Naive thymus-derived CD4-positive, alpha-beta T cell (primary cell): ENCODE measurements at regions not wholly inside any gene's neighbourhood (a gene's known extent, or its start where the extent isn't known, plus 50 kb on each side); places are given as distances from the start of the nearest gene placed in this dataset.

ENCODE experiments used
- ATAC-seq: fragments of 150-1000 bp; cut with Tn5 transposase; 2 replicates; pipeline ENCODE4 v1.10.0; 2021; ENCODE audit warnings: mild to moderate bottlenecking, moderate library complexity
- CTCF ChIA-PET: fragments of 350-600 bp; sonication (Branson Sonifier 250); formaldehyde crosslinking; loops from one replicate; lab custom pipeline; 2021; ENCODE audit warnings: antibody characterized with exemption; lab: Charles Lee
- POLR2A ChIA-PET: fragments of 350-600 bp; sonication (Branson Sonifier 250); formaldehyde crosslinking; loops from one replicate; lab custom pipeline; 2021; ENCODE audit warnings: antibody characterized with exemption, inconsistent platforms; lab: Charles Lee
- DNase-seq, 9 donors: peaks; one replicate each; pipeline versions ENCODE4 v3.0.0 to v3.0.0-alpha.2; 2020 to 2022; ENCODE audit warnings: mixed read lengths in 1 of 9
- H3K27ac ChIP-seq: one replicate; pipeline ENCODE4 v1.7.0; 2013; ENCODE audit warnings: mild to moderate bottlenecking, low read depth, low read length, moderate library complexity
- H3K27me3 ChIP-seq, 2 donors: one replicate each; pipeline ENCODE4 v1.7.0; 2013; ENCODE audit warnings: low read length in 2 of 2, mild to moderate bottlenecking in 2 of 2, moderate library complexity in 2 of 2; ENCODE audit not compliant: control insufficient read depth in 2 of 2, insufficient read depth in 2 of 2
- H3K36me3 ChIP-seq, 3 experiments: 1 replicate in 2 of 3; 2 replicates in 1 of 3; pipeline ENCODE4 v1.7.0; 2013; ENCODE audit warnings: low read length in 3 of 3, mild to moderate bottlenecking in 3 of 3, moderate library complexity in 1 of 3; ENCODE audit not compliant: insufficient read depth in 3 of 3, control insufficient read depth in 2 of 3
- H3K4me1 ChIP-seq, 2 donors: one replicate each; pipeline ENCODE4 v1.7.0; 2013; ENCODE audit warnings: low read length in 2 of 2, mild to moderate bottlenecking in 2 of 2, moderate library complexity in 1 of 2; ENCODE audit not compliant: control insufficient read depth in 2 of 2, insufficient read depth in 2 of 2
- H3K4me3 ChIP-seq: 2 replicates; pipeline ENCODE4 v1.7.0; 2013; ENCODE audit warnings: mild to moderate bottlenecking, low read length
- H3K9me3 ChIP-seq, 3 experiments: 1 replicate in 2 of 3; 2 replicates in 1 of 3; pipeline ENCODE4 v1.7.0; 2013; ENCODE audit warnings: low read length in 3 of 3; ENCODE audit not compliant: control insufficient read depth in 2 of 3
- H3K27ac Mint-ChIP-seq, 9 donors: one replicate each; pipeline ENCODE4 v1.8.0; 2020 to 2022; ENCODE audit warnings: mixed read lengths in 9 of 9, mild to moderate bottlenecking in 8 of 9, moderate library complexity in 5 of 9, inconsistent platforms in 2 of 9
- H3K27me3 Mint-ChIP-seq, 5 donors: one replicate each; pipeline ENCODE4 v1.8.0; 2021 to 2022; ENCODE audit warnings: mixed read lengths in 5 of 5, mild to moderate bottlenecking in 1 of 5
- H3K36me3 Mint-ChIP-seq, 5 donors: one replicate each; pipeline ENCODE4 v1.8.0; 2020 to 2022; ENCODE audit warnings: mixed read lengths in 5 of 5, mild to moderate bottlenecking in 3 of 5, inconsistent platforms in 1 of 5
- H3K4me1 Mint-ChIP-seq, 7 donors: one replicate each; pipeline ENCODE4 v1.8.0; 2020 to 2022; ENCODE audit warnings: mixed read lengths in 7 of 7, mild to moderate bottlenecking in 3 of 7, inconsistent platforms in 1 of 7
- H3K4me3 Mint-ChIP-seq, 10 donors: one replicate each; pipeline ENCODE4 v1.8.0; 2020 to 2022; ENCODE audit warnings: mild to moderate bottlenecking in 10 of 10, mixed read lengths in 10 of 10, moderate library complexity in 6 of 10, inconsistent platforms in 2 of 10
- H3K9me3 Mint-ChIP-seq, 11 donors: one replicate each; pipeline ENCODE4 v1.8.0; 2020 to 2022; ENCODE audit warnings: mixed read lengths in 11 of 11, mild to moderate bottlenecking in 4 of 11, inconsistent platforms in 1 of 11, moderate library complexity in 1 of 11
- intact Hi-C, 2 donors: fragments of 100-400 bp; cut with micrococcal nuclease; formaldehyde crosslinking; loops; one replicate each; pipeline ENCODE4 v1.15.1; 2023

GRCh38 chr13:56314765-56315164 lies 826.0 kb upstream of the PRR20A start:
- H3K36me3 ChIP-seq = no peaks in the 10 kb centered on the region
- Mint-ChIP-seq H3K4me3 (no peak overlapping the region), H3K27ac (no peak overlapping the region), H3K36me3 (no peaks in the 10 kb centered on the region), H3K4me1 (no peaks in the 10 kb centered on the region), H3K27me3 (no peaks in the 10 kb centered on the region), H3K9me3 (peaks cover 2 to 19% (median 8%) of the 10 kb centered on the region in 11 donors)
- no peak overlapping the region for H3K27ac ChIP-seq
- CTCF ChIA-PET = no interaction called here
- no peaks in the 10 kb centered on the region for H3K4me1 ChIP-seq
- no peaks in the 10 kb centered on the region for H3K27me3 ChIP-seq
- POLR2A ChIA-PET = no interaction called here
- H3K4me3 ChIP-seq = no peak overlapping the region
- DNase-seq = no peak
- H3K9me3 ChIP-seq = no peaks in the 10 kb centered on the region
- intact Hi-C loops = no loop called here
- ATAC-seq = no peak

GRCh38 chr13:56317841-56318240 lies 822.9 kb upstream of the PRR20A start:
- Mint-ChIP-seq H3K27me3 (no peaks in the 10 kb centered on the region), H3K4me1 (no peaks in the 10 kb centered on the region), H3K36me3 (no peaks in the 10 kb centered on the region), H3K27ac (no peak overlapping the region), H3K4me3 (no peak overlapping the region), H3K9me3 (peaks cover 0 to 17% (median 5%) of the 10 kb centered on the region in 11 donors)
- ChIA-PET CTCF (no interaction called here), POLR2A (no interaction called here)
- Histone ChIP-seq H3K4me3 (no peak overlapping the region), H3K36me3 (no peaks in the 10 kb centered on the region), H3K9me3 (no peaks in the 10 kb centered on the region), H3K27me3 (no peaks in the 10 kb centered on the region), H3K4me1 (no peaks in the 10 kb centered on the region), H3K27ac (no peak overlapping the region)
- ATAC-seq (no peak), DNase-seq (no peak)
- intact Hi-C loops = no loop called here

DNA sequence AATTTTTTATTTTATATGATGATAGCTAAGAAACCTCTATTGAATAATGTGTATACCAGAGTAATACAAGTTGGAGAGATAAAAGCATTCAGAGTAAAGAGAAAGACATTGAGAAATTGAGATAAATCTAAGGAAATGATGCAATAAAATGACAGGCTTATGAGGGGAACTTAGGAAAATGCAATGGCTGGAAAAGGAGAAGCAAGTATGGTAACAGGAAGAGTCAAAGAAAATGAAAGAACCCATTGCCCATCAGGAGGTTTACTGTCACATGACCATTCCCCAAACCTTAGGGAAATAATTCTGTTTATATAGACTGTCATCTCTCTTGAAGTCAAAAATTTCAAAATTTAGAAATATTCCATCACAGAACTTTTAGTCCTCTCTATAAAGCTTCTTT lies 808.0 kb upstream of the PRR20A start:
- Histone ChIP-seq H3K9me3 (no peaks in the 10 kb centered on the region), H3K27ac (no peak overlapping the region), H3K27me3 (no peaks in the 10 kb centered on the region), H3K36me3 (no peaks in the 10 kb centered on the region), H3K4me3 (no peak overlapping the region), H3K4me1 (no peaks in the 10 kb centered on the region)
- DNase-seq (no peak), ATAC-seq (no peak)
- Mint-ChIP-seq H3K27me3 (no peaks in the 10 kb centered on the region), H3K4me1 (no peaks in the 10 kb centered on the region), H3K9me3 (peaks cover 0 to 29% (median 7%) of the 10 kb centered on the region in 11 donors), H3K27ac (no peak overlapping the region), H3K36me3 (no peaks in the 10 kb centered on the region), H3K4me3 (no peak overlapping the region)
- ChIA-PET CTCF (no interaction called here), POLR2A (no interaction called here)
- intact Hi-C loops = loop anchor here in 1 of 2 donors (2.0 kb wide), 1 partner anchor 62 kb away; no protein-coding TSS in a partner anchor

DNA sequence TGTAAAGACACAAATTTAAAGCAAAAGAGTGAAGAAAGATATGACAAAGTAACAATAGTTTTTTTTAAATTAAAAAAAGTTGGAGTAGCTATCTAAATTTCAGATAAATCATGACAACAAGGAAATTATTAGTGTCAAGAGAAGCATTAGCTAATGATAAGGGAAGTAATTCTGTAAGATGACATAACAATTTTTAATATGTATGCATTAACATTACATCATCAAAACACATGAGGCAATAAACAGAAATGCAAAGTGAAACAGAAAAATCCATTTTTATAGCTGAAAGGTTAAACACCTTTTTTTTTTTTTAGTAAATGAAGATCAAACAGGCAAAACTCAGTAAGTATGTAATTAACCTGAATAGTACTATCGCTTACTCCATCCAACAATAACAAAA lies 804.9 kb upstream of the PRR20A start:
- Histone ChIP-seq H3K36me3 (no peaks in the 10 kb centered on the region), H3K4me3 (no peak overlapping the region), H3K27ac (no peak overlapping the region), H3K27me3 (no peaks in the 10 kb centered on the region), H3K4me1 (no peaks in the 10 kb centered on the region), H3K9me3 (no peaks in the 10 kb centered on the region)
- POLR2A ChIA-PET = no interaction called here
- Mint-ChIP-seq H3K4me1 (no peaks in the 10 kb centered on the region), H3K27ac (no peak overlapping the region), H3K36me3 (no peaks in the 10 kb centered on the region), H3K27me3 (no peaks in the 10 kb centered on the region), H3K9me3 (peaks cover 0 to 37% (median 7%) of the 10 kb centered on the region in 11 donors), H3K4me3 (no peak overlapping the region)
- DNase-seq (no peak), ATAC-seq (no peak)
- intact Hi-C loops = no loop called here
- CTCF ChIA-PET = interaction anchor here (0.6 kb wide), 1 partner anchor 1034 kb away, joined by 3 read pairs; no protein-coding TSS in a partner anchor

DNA sequence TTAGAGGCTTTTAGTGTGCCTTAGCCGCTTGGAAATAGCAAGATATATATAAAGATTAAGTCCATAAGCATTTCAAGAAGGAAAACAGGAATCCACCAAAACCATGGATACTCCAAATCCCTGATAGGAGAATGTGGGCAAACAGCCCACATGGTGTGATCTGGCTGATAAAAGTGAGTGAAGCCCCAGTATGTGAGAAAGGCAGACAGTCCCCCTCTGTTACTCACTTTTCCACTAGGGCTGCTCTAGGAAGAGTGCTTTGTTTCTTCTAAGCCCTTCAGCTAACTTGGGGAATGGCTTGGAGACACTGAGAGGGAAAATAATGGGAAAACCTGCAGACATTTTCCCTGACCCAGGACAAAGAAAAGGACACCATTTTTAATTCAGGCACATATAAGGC lies 802.3 kb upstream of the PRR20A start:
- Mint-ChIP-seq H3K9me3 (peaks cover 0 to 51% (median 15%) of the 10 kb centered on the region in 11 donors), H3K27me3 (no peaks in the 10 kb centered on the region), H3K4me3 (no peak overlapping the region), H3K4me1 (no peaks in the 10 kb centered on the region), H3K36me3 (peaks cover 0 to 5% (median 0%) of the 10 kb centered on the region in 5 donors), H3K27ac (no peak overlapping the region)
- no peaks in the 10 kb centered on the region for H3K36me3 ChIP-seq
- ATAC-seq (no peak), DNase-seq (no peak)
- no peaks in the 10 kb centered on the region for H3K9me3 ChIP-seq
- no peak overlapping the region for H3K4me3 ChIP-seq
- no peaks in the 10 kb centered on the region for H3K27me3 ChIP-seq
- CTCF ChIA-PET = no interaction called here
- H3K27ac ChIP-seq = no peak overlapping the region
- intact Hi-C loops = no loop called here
- POLR2A ChIA-PET = no interaction called here
- no peaks in the 10 kb centered on the region for H3K4me1 ChIP-seq

DNA sequence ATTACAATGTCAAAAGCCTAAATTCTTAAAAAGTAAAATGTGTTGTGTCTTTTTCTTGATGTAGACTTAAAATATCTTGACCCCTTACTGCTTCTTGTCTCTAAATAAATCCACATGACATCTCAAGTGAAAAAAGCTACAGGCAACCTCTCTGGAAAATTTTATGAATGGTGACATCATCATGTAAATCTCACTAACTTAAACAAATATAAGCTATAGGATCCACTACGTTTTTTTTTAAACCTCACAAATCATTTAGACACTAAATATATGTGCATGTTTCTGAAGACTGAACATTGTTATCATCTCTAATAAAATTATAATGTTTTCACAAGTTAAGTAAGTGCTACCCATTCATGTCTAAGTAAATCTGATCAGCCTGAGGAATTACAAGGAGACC lies 793.7 kb upstream of the PRR20A start:
- no peaks in the 10 kb centered on the region for H3K27me3 Mint-ChIP-seq
- H3K9me3 Mint-ChIP-seq = peaks cover 0 to 30% (median 12%) of the 10 kb centered on the region in 11 donors
- POLR2A ChIA-PET = no interaction called here
- no peaks in the 10 kb centered on the region for H3K27me3 ChIP-seq
- CTCF ChIA-PET = no interaction called here
- H3K4me1 ChIP-seq = no peaks in the 10 kb centered on the region
- no peak overlapping the region for H3K27ac Mint-ChIP-seq
- H3K4me1 Mint-ChIP-seq = no peaks in the 10 kb centered on the region
- ATAC-seq (no peak), DNase-seq (no peak)
- H3K4me3 Mint-ChIP-seq = no peak overlapping the region
- peaks cover 0 to 5% (median 0%) of the 10 kb centered on the region in 5 donors for H3K36me3 Mint-ChIP-seq
- no peak overlapping the region for H3K27ac ChIP-seq
- no peaks in the 10 kb centered on the region for H3K9me3 ChIP-seq
- intact Hi-C loops = no loop called here
- no peaks in the 10 kb centered on the region for H3K36me3 ChIP-seq
- H3K4me3 ChIP-seq = no peak overlapping the region

- Mint-ChIP-seq H3K4me3 (no peak overlapping the region), H3K27me3 (no peaks in the 10 kb centered on the region), H3K4me1 (no peaks in the 10 kb centered on the region), H3K36me3 (no peaks in the 10 kb centered on the region), H3K27ac (no peak overlapping the region), H3K9me3 (peaks cover 0 to 22% (median 7%) of the 10 kb centered on the region in 11 donors)
- no peaks in the 10 kb centered on the region for H3K36me3 ChIP-seq
- H3K9me3 ChIP-seq = no peaks in the 10 kb centered on the region
- no peak overlapping the region for H3K4me3 ChIP-seq
- DNase-seq (no peak), ATAC-seq (no peak)
- H3K27me3 ChIP-seq = no peaks in the 10 kb centered on the region
- H3K27ac ChIP-seq = no peak overlapping the region
- POLR2A ChIA-PET = no interaction called here
- CTCF ChIA-PET = no interaction called here
- no peaks in the 10 kb centered on the region for H3K4me1 ChIP-seq
- intact Hi-C loops = no loop called here
Observed at GRCh38 chr13:56349866-56350265, 790.9 kb upstream of the PRR20A start.
